ENCODE measurements at regions not wholly inside any gene's neighbourhood (a gene's known extent, or its start where the extent isn't known, plus 50 kb on each side); places are given as distances from the start of the nearest gene placed in this dataset.
"Not testable (repeated sequence)": the region's sequence is repeated elsewhere in the genome, so short reads cannot be mapped to it uniquely, and the experiment has no call there.

GRCh38 chr4:31787701-31788100 is 1067.5 kb downstream of the PCDH7 start:
- Histone ChIP-seq H3K27me3 (ENCODE audit: control insufficient read depth, insufficient read depth, low read length) (no peaks in the 10 kb centered on the region), H3K36me3 (ENCODE audit: control insufficient read depth, insufficient read depth, low read length) (no peaks in the 10 kb centered on the region), H3K4me3 (ENCODE audit: low read depth, low read length) (no peak overlapping the region), H3K4me1 (ENCODE audit: control insufficient read depth, insufficient read depth, low read length) (no peaks in the 10 kb centered on the region), H3K9ac (ENCODE audit: low read depth, low read length) (no peak overlapping the region), H3K9me3 (ENCODE audit: control insufficient read depth, insufficient read depth, low read length) (no peaks in the 10 kb centered on the region)

- Histone ChIP-seq H3K27me3 (ENCODE audit: control insufficient read depth, insufficient read depth, low read length) (no peaks in the 10 kb centered on the region), H3K36me3 (ENCODE audit: control insufficient read depth, insufficient read depth, low read length) (no peaks in the 10 kb centered on the region), H3K4me3 (ENCODE audit: low read depth, low read length) (no peak overlapping the region), H3K9ac (ENCODE audit: low read depth, low read length) (no peak overlapping the region), H3K4me1 (ENCODE audit: control insufficient read depth, insufficient read depth, low read length) (no peaks in the 10 kb centered on the region), H3K9me3 (ENCODE audit: control insufficient read depth, insufficient read depth, low read length) (no peaks in the 10 kb centered on the region)
Measured at GRCh38 chr4:31788676-31789075, 1068.5 kb downstream of the PCDH7 start.

GRCh38 chr4:31791666-31792065 is 1071.5 kb downstream of the PCDH7 start:
- Histone ChIP-seq H3K4me1 (ENCODE audit: control insufficient read depth, insufficient read depth, low read length) (no peaks in the 10 kb centered on the region), H3K36me3 (ENCODE audit: control insufficient read depth, insufficient read depth, low read length) (no peaks in the 10 kb centered on the region), H3K4me3 (ENCODE audit: low read depth, low read length) (no peak overlapping the region), H3K9me3 (ENCODE audit: control insufficient read depth, insufficient read depth, low read length) (no peaks in the 10 kb centered on the region), H3K9ac (ENCODE audit: low read depth, low read length) (no peak overlapping the region), H3K27me3 (ENCODE audit: control insufficient read depth, insufficient read depth, low read length) (no peaks in the 10 kb centered on the region)

- Histone ChIP-seq H3K9me3 (ENCODE audit: control insufficient read depth, insufficient read depth, low read length) (no peaks in the 10 kb centered on the region), H3K36me3 (ENCODE audit: control insufficient read depth, insufficient read depth, low read length) (no peaks in the 10 kb centered on the region), H3K4me3 (ENCODE audit: low read depth, low read length) (no peak overlapping the region), H3K9ac (ENCODE audit: low read depth, low read length) (no peak overlapping the region), H3K4me1 (ENCODE audit: control insufficient read depth, insufficient read depth, low read length) (no peaks in the 10 kb centered on the region), H3K27me3 (ENCODE audit: control insufficient read depth, insufficient read depth, low read length) (no peaks in the 10 kb centered on the region)
Measured at GRCh38 chr4:31793907-31794306, 1073.7 kb downstream of the PCDH7 start.

- not testable (repeated sequence) for H3K4me1 ChIP-seq (ENCODE audit: control insufficient read depth, insufficient read depth, low read length); H3K36me3 ChIP-seq (ENCODE audit: control insufficient read depth, insufficient read depth, low read length); H3K27me3 ChIP-seq (ENCODE audit: control insufficient read depth, insufficient read depth, low read length); H3K9me3 ChIP-seq (ENCODE audit: control insufficient read depth, insufficient read depth, low read length); H3K4me3 ChIP-seq (ENCODE audit: low read depth, low read length); H3K9ac ChIP-seq (ENCODE audit: low read depth, low read length)
Measured at GRCh38 chr4:31797052-31797451, 1076.9 kb downstream of the PCDH7 start.

GRCh38 chr4:31803526-31804195 is 1083.5 kb downstream of the PCDH7 start:
- Histone ChIP-seq H3K27me3 (ENCODE audit: control insufficient read depth, insufficient read depth, low read length) (no peaks in the 10 kb centered on the region), H3K9ac (ENCODE audit: low read depth, low read length) (no peak overlapping the region), H3K36me3 (ENCODE audit: control insufficient read depth, insufficient read depth, low read length) (no peaks in the 10 kb centered on the region), H3K4me1 (ENCODE audit: control insufficient read depth, insufficient read depth, low read length) (no peaks in the 10 kb centered on the region), H3K4me3 (ENCODE audit: low read depth, low read length) (no peak overlapping the region), H3K9me3 (ENCODE audit: control insufficient read depth, insufficient read depth, low read length) (no peaks in the 10 kb centered on the region)

- Histone ChIP-seq H3K27me3 (ENCODE audit: control insufficient read depth, insufficient read depth, low read length) (no peaks in the 10 kb centered on the region), H3K36me3 (ENCODE audit: control insufficient read depth, insufficient read depth, low read length) (no peaks in the 10 kb centered on the region), H3K4me3 (ENCODE audit: low read depth, low read length) (no peak overlapping the region), H3K9me3 (ENCODE audit: control insufficient read depth, insufficient read depth, low read length) (no peaks in the 10 kb centered on the region), H3K9ac (ENCODE audit: low read depth, low read length) (no peak overlapping the region), H3K4me1 (ENCODE audit: control insufficient read depth, insufficient read depth, low read length) (no peaks in the 10 kb centered on the region)
Measured at GRCh38 chr4:31807036-31807435, 1086.9 kb downstream of the PCDH7 start.

- Histone ChIP-seq H3K36me3 (ENCODE audit: control insufficient read depth, insufficient read depth, low read length) (no peaks in the 10 kb centered on the region), H3K4me1 (ENCODE audit: control insufficient read depth, insufficient read depth, low read length) (no peaks in the 10 kb centered on the region), H3K27me3 (ENCODE audit: control insufficient read depth, insufficient read depth, low read length) (no peaks in the 10 kb centered on the region), H3K9me3 (ENCODE audit: control insufficient read depth, insufficient read depth, low read length) (no peaks in the 10 kb centered on the region), H3K4me3 (ENCODE audit: low read depth, low read length) (no peak overlapping the region), H3K9ac (ENCODE audit: low read depth, low read length) (no peak overlapping the region)
Measured at GRCh38 chr4:31844350-31844749, 1124.2 kb downstream of the PCDH7 start.

GRCh38 chr4:31851946-31852345 is 1131.8 kb downstream of the PCDH7 start:
- Histone ChIP-seq H3K36me3 (ENCODE audit: control insufficient read depth, insufficient read depth, low read length) (no peaks in the 10 kb centered on the region), H3K27me3 (ENCODE audit: control insufficient read depth, insufficient read depth, low read length) (no peaks in the 10 kb centered on the region), H3K9ac (ENCODE audit: low read depth, low read length) (no peak overlapping the region), H3K4me1 (ENCODE audit: control insufficient read depth, insufficient read depth, low read length) (no peaks in the 10 kb centered on the region), H3K4me3 (ENCODE audit: low read depth, low read length) (no peak overlapping the region), H3K9me3 (ENCODE audit: control insufficient read depth, insufficient read depth, low read length) (no peaks in the 10 kb centered on the region)

GRCh38 chr4:31877429-31877828 is 1157.3 kb downstream of the PCDH7 start:
- no peak overlapping the region for H3K4me3 ChIP-seq (ENCODE audit: low read depth, low read length)
- H3K36me3 ChIP-seq (ENCODE audit: control insufficient read depth, insufficient read depth, low read length), result no peaks in the 10 kb centered on the region
- no peak overlapping the region for H3K9ac ChIP-seq (ENCODE audit: low read depth, low read length)
- no peaks in the 10 kb centered on the region for H3K9me3 ChIP-seq (ENCODE audit: control insufficient read depth, insufficient read depth, low read length)
- no peaks in the 10 kb centered on the region for H3K27me3 ChIP-seq (ENCODE audit: control insufficient read depth, insufficient read depth, low read length)
- H3K4me1 ChIP-seq (ENCODE audit: control insufficient read depth, insufficient read depth, low read length), result no peaks in the 10 kb centered on the region

GRCh38 chr4:31880837-31881236 is 1160.7 kb downstream of the PCDH7 start:
- not testable (repeated sequence) for H3K27me3 ChIP-seq (ENCODE audit: control insufficient read depth, insufficient read depth, low read length); H3K9me3 ChIP-seq (ENCODE audit: control insufficient read depth, insufficient read depth, low read length); H3K4me3 ChIP-seq (ENCODE audit: low read depth, low read length); H3K9ac ChIP-seq (ENCODE audit: low read depth, low read length); H3K4me1 ChIP-seq (ENCODE audit: control insufficient read depth, insufficient read depth, low read length); H3K36me3 ChIP-seq (ENCODE audit: control insufficient read depth, insufficient read depth, low read length)

GRCh38 chr4:31896349-31896748 is 1176.2 kb downstream of the PCDH7 start:
- H3K36me3 ChIP-seq (ENCODE audit: control insufficient read depth, insufficient read depth, low read length), result no peaks in the 10 kb centered on the region
- H3K27me3 ChIP-seq (ENCODE audit: control insufficient read depth, insufficient read depth, low read length), result no peaks in the 10 kb centered on the region
- H3K4me3 ChIP-seq (ENCODE audit: low read depth, low read length), result no peak overlapping the region
- no peaks in the 10 kb centered on the region for H3K4me1 ChIP-seq (ENCODE audit: control insufficient read depth, insufficient read depth, low read length)
- H3K9ac ChIP-seq (ENCODE audit: low read depth, low read length), result no peak overlapping the region
- no peaks in the 10 kb centered on the region for H3K9me3 ChIP-seq (ENCODE audit: control insufficient read depth, insufficient read depth, low read length)
